ENCODE measurements at regions not wholly inside any gene's neighbourhood (a gene's known extent, or its start where the extent isn't known, plus 50 kb on each side); places are given as distances from the start of the nearest gene placed in this dataset.

- Histone ChIP-seq H3K4me1 (ENCODE audit: control insufficient read depth, extremely low read depth, insufficient read depth, low read length) (no peaks in the 10 kb centered on the region), H4K20me1 (replicated peaks; ENCODE audit: control insufficient read depth, extremely low read depth, insufficient read depth, low read length) (no peaks in the 10 kb centered on the region), H3K4me2 (ENCODE audit: insufficient read depth, low read length) (no peak overlapping the region), H3K27ac (ENCODE audit: insufficient read depth, low read depth, low read length) (no peak overlapping the region), H3K9ac (replicated peaks; ENCODE audit: extremely low read depth, insufficient read depth, low read length) (no peak overlapping the region), H3K9me3 (replicated peaks; ENCODE audit: control insufficient read depth, insufficient read depth, low read length) (peaks cover 4% of the 10 kb centered on the region), H3K9me1 (replicated peaks; ENCODE audit: control insufficient read depth, extremely low read depth, insufficient read depth, low read length) (no peaks in the 10 kb centered on the region), H3K79me2 (ENCODE audit: control insufficient read depth, insufficient read depth, low read length) (no peaks in the 10 kb centered on the region), H3K36me3 (ENCODE audit: control insufficient read depth in 2 of 2, extremely low read depth in 1 of 2, insufficient read depth in 2 of 2, low read length in 2 of 2) (no peaks in the 10 kb centered on the region), H3K27me3 (ENCODE audit: control insufficient read depth in 2 of 2, insufficient read depth in 2 of 2, low read length in 2 of 2) (no peaks in the 10 kb centered on the region), H2AFZ (ENCODE audit: low read depth, low read length) (no peak overlapping the region), H3K4me3 (replicated peaks in 1 of 3; ENCODE audit: insufficient read depth in 1 of 3, low read depth in 1 of 3, low read length in 3 of 3) (no peak overlapping the region)
- POLR2A ChIA-PET: no interaction called here
- intact Hi-C loops (cut with micrococcal nuclease): no loop called here
- TF ChIP-seq MAX (IDR thresholded peaks at IDR 0.05; ENCODE audit: insufficient read depth, insufficient read length): no peak
- DNase-seq (ENCODE audit: low read depth, low spot score) (no peak), FAIRE-seq (no peak)
- CTCF ChIA-PET: no interaction called here
- dilution Hi-C loops (cut with MboI; ENCODE audit: extremely low pct_ligation_motif_present, low sequenced_read_pairs): no loop called here
- BruUV-seq (replicated peaks): no TSS peak
Observed at GRCh38 chr16:13643412-13643811, 276.5 kb upstream of the ERCC4 start.

- H3K9ac ChIP-seq (replicated peaks; ENCODE audit: extremely low read depth, insufficient read depth, low read length): no peak overlapping the region
- H3K36me3 ChIP-seq (ENCODE audit: control insufficient read depth in 2 of 2, extremely low read depth in 1 of 2, insufficient read depth in 2 of 2, low read length in 2 of 2): no peaks in the 10 kb centered on the region
- POLR2A ChIA-PET: no interaction called here
- no peaks in the 10 kb centered on the region for H3K9me1 ChIP-seq (replicated peaks; ENCODE audit: control insufficient read depth, extremely low read depth, insufficient read depth, low read length)
- H3K4me2 ChIP-seq (ENCODE audit: insufficient read depth, low read length): no peak overlapping the region
- intact Hi-C loops (cut with micrococcal nuclease): no loop called here
- H3K4me1 ChIP-seq (ENCODE audit: control insufficient read depth, extremely low read depth, insufficient read depth, low read length): no peaks in the 10 kb centered on the region
- H3K27ac ChIP-seq (ENCODE audit: insufficient read depth, low read depth, low read length): no peak overlapping the region
- dilution Hi-C loops (cut with MboI; ENCODE audit: extremely low pct_ligation_motif_present, low sequenced_read_pairs): no loop called here
- H3K27me3 ChIP-seq (ENCODE audit: control insufficient read depth in 2 of 2, insufficient read depth in 2 of 2, low read length in 2 of 2): no peaks in the 10 kb centered on the region
- CTCF ChIA-PET: no interaction called here
- H3K79me2 ChIP-seq (ENCODE audit: control insufficient read depth, insufficient read depth, low read length): no peaks in the 10 kb centered on the region
- no peak overlapping the region for H2AFZ ChIP-seq (ENCODE audit: low read depth, low read length)
- H3K4me3 ChIP-seq (replicated peaks in 1 of 3; ENCODE audit: insufficient read depth in 1 of 3, low read depth in 1 of 3, low read length in 3 of 3): no peak overlapping the region
- H4K20me1 ChIP-seq (replicated peaks; ENCODE audit: control insufficient read depth, extremely low read depth, insufficient read depth, low read length): no peaks in the 10 kb centered on the region
- FAIRE-seq (no peak), DNase-seq (ENCODE audit: low read depth, low spot score) (no peak)
- TF ChIP-seq POLR2A (IDR thresholded peaks at IDR 0.05; ENCODE audit: low read depth, low read length) (no peak), MYC (IDR thresholded peaks at IDR 0.05; ENCODE audit: low read depth, low read length) (no peak), CTCF (IDR thresholded peaks at IDR 0.05; ENCODE audit: extremely low read depth in 1 of 2, insufficient read depth in 1 of 2, low read depth in 1 of 2, low read length in 2 of 2) (no peak), MAX (IDR thresholded peaks at IDR 0.05; ENCODE audit: insufficient read depth, insufficient read length) (no peak), POLR2AphosphoS5 (IDR thresholded peaks at IDR 0.05; ENCODE audit: insufficient read depth, low read depth, low read length) (no peak), EZH2 (IDR thresholded peaks at IDR 0.05; ENCODE audit: borderline replicate concordance, low read depth, low read length, severe bottlenecking) (no peak), FOS (IDR thresholded peaks at IDR 0.05; ENCODE audit: borderline replicate concordance, insufficient read depth, low read length) (no peak), JUN (IDR thresholded peaks at IDR 0.05; ENCODE audit: borderline replicate concordance, insufficient read depth, insufficient read length, low read depth) (no peak), GATA2 (IDR thresholded peaks at IDR 0.05; ENCODE audit: insufficient read depth, insufficient read length, low read depth, low read length) (no peak)
- H3K9me3 ChIP-seq (replicated peaks; ENCODE audit: control insufficient read depth, insufficient read depth, low read length): peaks cover 3% of the 10 kb centered on the region
- BruUV-seq (replicated peaks): no TSS peak
Observed at GRCh38 chr16:13645601-13646245, 274.2 kb upstream of the ERCC4 start.

All from endothelial cell of umbilical vein (primary cell).